ENCODE measurements at regions not wholly inside any gene's neighbourhood (a gene's known extent, or its start where the extent isn't known, plus 50 kb on each side); places are given as distances from the start of the nearest gene placed in this dataset.

DNA sequence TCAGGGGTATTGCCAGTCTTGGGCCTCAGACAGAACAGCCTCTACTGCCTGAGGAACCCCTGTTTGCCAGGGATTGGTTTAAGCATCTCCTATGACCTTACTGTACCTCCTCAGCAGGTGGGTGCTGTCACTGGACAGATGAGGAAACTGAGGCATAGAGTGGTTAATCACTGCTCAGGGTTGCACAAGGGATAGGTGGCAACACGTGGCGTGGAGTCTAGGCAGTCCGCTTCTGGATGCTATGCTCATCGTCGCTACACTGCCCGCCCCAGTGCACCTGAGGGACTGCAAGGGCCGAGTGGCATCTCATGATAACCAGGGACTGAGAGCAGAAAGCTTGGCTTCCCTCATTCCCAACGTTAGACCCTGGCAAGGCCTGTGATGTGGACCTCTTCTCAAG, 101.8 kb upstream of the SULF2 start:
- CTCF ChIA-PET, result no interaction called here
- Mint-ChIP-seq H3K27me3 (ENCODE audit: low read depth) (no peaks in the 10 kb centered on the region), H3K4me1 (no peaks in the 10 kb centered on the region), H3K36me3 (no peaks in the 10 kb centered on the region), H3K9me3 (no peaks in the 10 kb centered on the region), H3K4me3 (no peak overlapping the region), H3K27ac (no peak overlapping the region)
- POLR2A ChIA-PET, result no interaction called here
- DNase-seq (ENCODE audit: low spot score), result no peak
- TF ChIP-seq RORB (CRISPR knock-in tag; IDR thresholded peaks at IDR 0.05) (no peak), ZNF396 (CRISPR knock-in tag; IDR thresholded peaks at IDR 0.05; ENCODE audit: borderline replicate concordance) (no peak), ARID4B (CRISPR knock-in tag; IDR thresholded peaks at IDR 0.05; ENCODE audit: borderline replicate concordance) (no peak), NFE2L1 (CRISPR knock-in tag; IDR thresholded peaks at IDR 0.05) (no peak)
- TF ChIP-seq, protein P1, sequence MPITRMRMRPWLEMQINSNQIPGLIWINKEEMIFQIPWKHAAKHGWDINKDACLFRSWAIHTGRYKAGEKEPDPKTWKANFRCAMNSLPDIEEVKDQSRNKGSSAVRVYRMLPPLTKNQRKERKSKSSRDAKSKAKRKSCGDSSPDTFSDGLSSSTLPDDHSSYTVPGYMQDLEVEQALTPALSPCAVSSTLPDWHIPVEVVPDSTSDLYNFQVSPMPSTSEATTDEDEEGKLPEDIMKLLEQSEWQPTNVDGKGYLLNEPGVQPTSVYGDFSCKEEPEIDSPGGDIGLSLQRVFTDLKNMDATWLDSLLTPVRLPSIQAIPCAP (CRISPR knock-in tag; IDR thresholded peaks at IDR 0.05), result no peak
- ATAC-seq, result no peak

- TF ChIP-seq ZNF396 (CRISPR knock-in tag; IDR thresholded peaks at IDR 0.05; ENCODE audit: borderline replicate concordance) (no peak), NFE2L1 (CRISPR knock-in tag; IDR thresholded peaks at IDR 0.05) (no peak), ATF1 (CRISPR knock-in tag; IDR thresholded peaks at IDR 0.05) (no peak), AR (CRISPR knock-in tag; IDR thresholded peaks at IDR 0.05) (no peak), ZNF121 (CRISPR knock-in tag; IDR thresholded peaks at IDR 0.05) (no peak), HMGXB4 (CRISPR knock-in tag; IDR thresholded peaks at IDR 0.05) (no peak), CREB1 (CRISPR knock-in tag; IDR thresholded peaks at IDR 0.05) (no peak), ZNF317 (CRISPR knock-in tag; IDR thresholded peaks at IDR 0.05; ENCODE audit: borderline replicate concordance, low read depth) (no peak), ZNF423 (CRISPR knock-in tag; IDR thresholded peaks at IDR 0.05) (no peak), MAX (CRISPR knock-in tag; IDR thresholded peaks at IDR 0.05) (no peak), ELF4 (CRISPR knock-in tag; IDR thresholded peaks at IDR 0.05; ENCODE audit: low read depth) (no peak), TP53 (CRISPR knock-in tag; IDR thresholded peaks at IDR 0.05) (no peak), SMAD4 (CRISPR knock-in tag; IDR thresholded peaks at IDR 0.05) (no peak), USF2 (CRISPR knock-in tag; IDR thresholded peaks at IDR 0.05) (no peak), FOXK1 (CRISPR knock-in tag; IDR thresholded peaks at IDR 0.05) (no peak), JAZF1 (CRISPR knock-in tag; IDR thresholded peaks at IDR 0.05) (no peak), FOXP1 (CRISPR knock-in tag; IDR thresholded peaks at IDR 0.05; ENCODE audit: borderline replicate concordance) (no peak)
- TF ChIP-seq, protein P2, sequence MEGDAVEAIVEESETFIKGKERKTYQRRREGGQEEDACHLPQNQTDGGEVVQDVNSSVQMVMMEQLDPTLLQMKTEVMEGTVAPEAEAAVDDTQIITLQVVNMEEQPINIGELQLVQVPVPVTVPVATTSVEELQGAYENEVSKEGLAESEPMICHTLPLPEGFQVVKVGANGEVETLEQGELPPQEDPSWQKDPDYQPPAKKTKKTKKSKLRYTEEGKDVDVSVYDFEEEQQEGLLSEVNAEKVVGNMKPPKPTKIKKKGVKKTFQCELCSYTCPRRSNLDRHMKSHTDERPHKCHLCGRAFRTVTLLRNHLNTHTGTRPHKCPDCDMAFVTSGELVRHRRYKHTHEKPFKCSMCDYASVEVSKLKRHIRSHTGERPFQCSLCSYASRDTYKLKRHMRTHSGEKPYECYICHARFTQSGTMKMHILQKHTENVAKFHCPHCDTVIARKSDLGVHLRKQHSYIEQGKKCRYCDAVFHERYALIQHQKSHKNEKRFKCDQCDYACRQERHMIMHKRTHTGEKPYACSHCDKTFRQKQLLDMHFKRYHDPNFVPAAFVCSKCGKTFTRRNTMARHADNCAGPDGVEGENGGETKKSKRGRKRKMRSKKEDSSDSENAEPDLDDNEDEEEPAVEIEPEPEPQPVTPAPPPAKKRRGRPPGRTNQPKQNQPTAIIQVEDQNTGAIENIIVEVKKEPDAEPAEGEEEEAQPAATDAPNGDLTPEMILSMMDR (IDR thresholded peaks at IDR 0.05), result no peak
- TF ChIP-seq, protein P3, sequence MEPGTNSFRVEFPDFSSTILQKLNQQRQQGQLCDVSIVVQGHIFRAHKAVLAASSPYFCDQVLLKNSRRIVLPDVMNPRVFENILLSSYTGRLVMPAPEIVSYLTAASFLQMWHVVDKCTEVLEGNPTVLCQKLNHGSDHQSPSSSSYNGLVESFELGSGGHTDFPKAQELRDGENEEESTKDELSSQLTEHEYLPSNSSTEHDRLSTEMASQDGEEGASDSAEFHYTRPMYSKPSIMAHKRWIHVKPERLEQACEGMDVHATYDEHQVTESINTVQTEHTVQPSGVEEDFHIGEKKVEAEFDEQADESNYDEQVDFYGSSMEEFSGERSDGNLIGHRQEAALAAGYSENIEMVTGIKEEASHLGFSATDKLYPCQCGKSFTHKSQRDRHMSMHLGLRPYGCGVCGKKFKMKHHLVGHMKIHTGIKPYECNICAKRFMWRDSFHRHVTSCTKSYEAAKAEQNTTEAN (CRISPR knock-in tag; IDR thresholded peaks at IDR 0.05), result no peak
- no peak overlapping the region for H3K27ac Mint-ChIP-seq
- no peaks in the 10 kb centered on the region for H3K36me3 Mint-ChIP-seq
- no peak for DNase-seq (ENCODE audit: low spot score)
- no peak overlapping the region for H3K4me3 Mint-ChIP-seq
- POLR2A ChIA-PET, result no interaction called here
- no peaks in the 10 kb centered on the region for H3K9me3 Mint-ChIP-seq
- no peaks in the 10 kb centered on the region for H3K4me1 Mint-ChIP-seq
- H3K27me3 Mint-ChIP-seq (ENCODE audit: low read depth), result no peaks in the 10 kb centered on the region
- no peak for ATAC-seq
- CTCF ChIA-PET, result no interaction called here
Measured at GRCh38 chr20:47886454-47887041, 101.3 kb upstream of the SULF2 start.
